HEK293T (cell line): ENCODE measurements at regions not wholly inside any gene's neighbourhood (a gene's known extent, or its start where the extent isn't known, plus 50 kb on each side); places are given as distances from the start of the nearest gene placed in this dataset.

ENCODE experiments used
- CTCF ChIA-PET: fragments of 350-600 bp; formaldehyde crosslinking; extraction: SDS; loops from one replicate; lab custom pipeline; 2021; ENCODE audit warnings: antibody characterized with exemption, inconsistent platforms; lab: Yijun Ruan, JAX
- POLR2A ChIA-PET: fragments of 350-600 bp; formaldehyde crosslinking; extraction: SDS; loops from one replicate; lab custom pipeline; 2020; ENCODE audit warnings: antibody characterized with exemption, inconsistent platforms; lab: Yijun Ruan, JAX
- DNase-seq: peaks from one replicate; pipeline ENCODE4 v3.0.0; 2012; ENCODE audit warnings: mixed read lengths; ENCODE audit errors: extremely low spot score
- ARNT ChIP-seq: fragments of 450-650 bp; IDR thresholded peaks from 2 replicates; pipeline ENCODE4 v1.6.1; 2017; ENCODE audit warnings: mild to moderate bottlenecking
- BHLHE40 ChIP-seq: fragments of 450-650 bp; IDR thresholded peaks from 2 replicates; pipeline ENCODE4 v1.6.1; 2016; ENCODE audit warnings: mild to moderate bottlenecking, moderate library complexity, borderline replicate concordance
- CTBP1 ChIP-seq: fragments of 450-650 bp; IDR thresholded peaks from 2 replicates; pipeline ENCODE4 v1.6.1; 2016; ENCODE audit warnings: borderline replicate concordance
- ELF4 ChIP-seq: fragments of 450-650 bp; IDR thresholded peaks from 2 replicates; pipeline ENCODE4 v1.6.1; 2017; ENCODE audit warnings: antibody characterized with exemption
- FOXA1 ChIP-seq: fragments of 450-650 bp; IDR thresholded peaks from 2 replicates; pipeline ENCODE4 v1.6.1; 2016; ENCODE audit warnings: mild to moderate bottlenecking
- FOXK2 ChIP-seq: fragments of 450-650 bp; IDR thresholded peaks from 2 replicates; pipeline ENCODE4 v1.6.1; 2016; ENCODE audit warnings: mild to moderate bottlenecking
- FOXM1 ChIP-seq: fragments of 450-650 bp; IDR thresholded peaks from 2 replicates; pipeline ENCODE4 v1.6.1; 2017; ENCODE audit warnings: mild to moderate bottlenecking, borderline replicate concordance
- HDGF ChIP-seq: fragments of 450-650 bp; IDR thresholded peaks from 2 replicates; pipeline ENCODE4 v1.6.1; 2017; ENCODE audit warnings: antibody characterized with exemption, borderline replicate concordance
- L3MBTL2 ChIP-seq: fragments of 450-650 bp; conservative IDR thresholded peaks from 2 replicates; pipeline ENCODE4 v1.6.1; 2016; ENCODE audit warnings: mild to moderate bottlenecking
- LEF1 ChIP-seq: fragments of 450-650 bp; IDR thresholded peaks from 2 replicates; pipeline ENCODE4 v1.6.1; 2017; ENCODE audit warnings: mild to moderate bottlenecking, borderline replicate concordance
- NFRKB ChIP-seq: fragments of 450-650 bp; IDR thresholded peaks from 2 replicates; pipeline ENCODE4 v1.6.1; 2016; ENCODE audit warnings: mild to moderate bottlenecking, moderate library complexity
- PKNOX1 ChIP-seq: fragments of 450-650 bp; IDR thresholded peaks from 2 replicates; pipeline ENCODE4 v1.6.1; 2016
- SP1 ChIP-seq: fragments of 450-650 bp; IDR thresholded peaks from 2 replicates; pipeline ENCODE4 v1.6.1; 2017
- SUZ12 ChIP-seq: fragments of 450-650 bp; IDR thresholded peaks from 2 replicates; pipeline ENCODE4 v1.6.1; 2016; ENCODE audit warnings: mild to moderate bottlenecking
- TARDBP ChIP-seq: fragments of 450-650 bp; IDR thresholded peaks from 2 replicates; pipeline ENCODE4 v1.6.1; 2016
- ZNF384 ChIP-seq: fragments of 450-650 bp; IDR thresholded peaks from 2 replicates; pipeline ENCODE4 v1.6.1; 2016

DNA sequence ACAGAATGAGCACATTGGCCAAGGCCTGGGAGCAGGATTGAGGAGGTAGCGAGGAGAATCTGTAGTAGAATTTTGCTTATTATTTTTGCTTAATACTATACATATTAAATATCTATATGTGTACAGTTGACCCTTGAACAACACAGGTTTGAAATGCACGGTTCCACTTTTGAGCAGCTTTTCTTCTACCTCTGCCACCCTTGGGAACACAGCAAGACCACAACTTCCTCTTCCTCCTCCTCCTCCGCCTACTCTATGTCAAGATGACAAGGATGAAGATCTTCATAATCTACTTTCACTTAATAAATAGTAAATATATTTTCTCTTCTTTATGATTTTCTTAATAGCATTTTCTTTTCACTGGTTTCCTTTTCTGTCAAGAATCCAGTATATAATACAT is 541.4 kb downstream of the KCTD16 start:
- POLR2A ChIA-PET, result no interaction called here
- no peak for DNase-seq
- TF ChIP-seq FOXA1, result no peak
- no peak for TF ChIP-seq BHLHE40
- TF ChIP-seq ELF4, result no peak
- TF ChIP-seq NFRKB, result no peak
- no peak for TF ChIP-seq SUZ12
- TF ChIP-seq TARDBP, result no peak
- CTCF ChIA-PET, result no interaction called here

- ChIA-PET CTCF (no interaction called here), POLR2A (no interaction called here)
- no peak for DNase-seq
- TF ChIP-seq BHLHE40 (no peak), PKNOX1 (no peak), SP1 (no peak), L3MBTL2 (no peak), FOXK2 (no peak), LEF1 (no peak), TARDBP (no peak), NFRKB (no peak), FOXM1 (no peak), ARNT (no peak), CTBP1 (no peak), SUZ12 (no peak)
Measured at GRCh38 chr5:144711172-144711571, 540.5 kb downstream of the KCTD16 start.

GRCh38 chr5:144710637-144711036 is 540.0 kb downstream of the KCTD16 start:
- ChIA-PET POLR2A (no interaction called here), CTCF (no interaction called here)
- no peak for DNase-seq
- no peak for TF ChIP-seq LEF1
- TF ChIP-seq FOXK2, result no peak
- TF ChIP-seq ZNF384, result no peak
- TF ChIP-seq TARDBP, result no peak
- TF ChIP-seq NFRKB, result no peak
- no peak for TF ChIP-seq FOXM1
- TF ChIP-seq SP1, result no peak

DNA sequence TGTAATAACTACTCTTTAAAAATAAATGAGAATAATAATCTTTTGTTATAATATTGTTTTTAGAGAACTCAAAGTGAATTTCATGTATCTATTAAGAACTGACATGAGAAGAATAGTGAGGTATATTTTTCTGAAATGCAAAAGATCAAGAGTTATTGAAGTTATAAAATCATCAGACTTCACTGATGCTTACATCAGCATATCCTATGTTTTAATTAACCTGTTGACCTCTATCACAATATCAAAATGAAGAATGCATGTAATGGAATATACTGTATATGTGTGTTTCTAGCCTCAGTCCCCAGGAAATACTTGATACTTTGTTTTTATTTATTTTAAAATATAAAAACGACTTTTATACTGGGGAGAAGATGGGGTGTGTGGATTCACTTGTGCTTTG is 533.1 kb downstream of the KCTD16 start:
- no peak for DNase-seq
- ChIA-PET CTCF (no interaction called here), POLR2A (no interaction called here)
- TF ChIP-seq SUZ12, result no peak
- TF ChIP-seq ELF4, result no peak
- TF ChIP-seq TARDBP, result no peak
- no peak for TF ChIP-seq BHLHE40
- no peak for TF ChIP-seq ARNT
- no peak for TF ChIP-seq HDGF
- TF ChIP-seq FOXK2, result no peak

- CTCF ChIA-PET, result no interaction called here
- POLR2A ChIA-PET, result no interaction called here
- no peak for TF ChIP-seq PKNOX1
- no peak for TF ChIP-seq BHLHE40
- no peak for TF ChIP-seq TARDBP
- no peak for TF ChIP-seq L3MBTL2
- no peak for TF ChIP-seq ARNT
- no peak for TF ChIP-seq NFRKB
- TF ChIP-seq ELF4, result no peak
- no peak for TF ChIP-seq FOXA1
- TF ChIP-seq HDGF, result no peak
- TF ChIP-seq LEF1, result no peak
- TF ChIP-seq CTBP1, result no peak
- no peak for TF ChIP-seq SUZ12
- TF ChIP-seq ZNF384, result no peak
- TF ChIP-seq FOXM1, result no peak
- no peak for TF ChIP-seq FOXK2
- no peak for TF ChIP-seq SP1
- no peak for DNase-seq
Measured at GRCh38 chr5:144698484-144698883, 527.8 kb downstream of the KCTD16 start.

DNA sequence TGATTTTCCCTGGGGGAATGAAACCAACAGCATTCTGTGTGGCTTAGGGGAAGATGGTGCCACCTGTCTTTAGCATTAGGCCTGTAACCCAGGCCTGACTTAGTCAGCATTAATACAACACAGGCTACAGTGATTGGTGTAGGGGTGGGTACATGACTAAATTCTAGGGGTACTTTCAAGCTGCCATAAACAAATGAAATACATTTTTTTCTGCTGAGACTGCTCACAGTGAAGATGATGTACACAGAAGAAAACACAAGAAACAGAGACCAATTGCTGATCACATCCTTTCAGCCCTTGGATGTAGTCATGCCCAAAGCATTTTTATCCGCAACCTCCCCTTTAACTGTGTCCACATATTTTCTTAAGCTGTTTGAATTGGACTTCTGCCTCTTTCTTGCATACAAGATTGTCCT is 527.2 kb downstream of the KCTD16 start:
- TF ChIP-seq NFRKB, result no peak
- no peak for TF ChIP-seq HDGF
- no peak for TF ChIP-seq ARNT
- no peak for TF ChIP-seq FOXA1
- no peak for DNase-seq
- POLR2A ChIA-PET, result no interaction called here
- CTCF ChIA-PET, result no interaction called here

GRCh38 chr5:144691936-144692335 is 521.3 kb downstream of the KCTD16 start:
- TF ChIP-seq FOXA1 (no peak), L3MBTL2 (no peak), SUZ12 (no peak), FOXK2 (no peak), HDGF (no peak), CTBP1 (no peak), SP1 (no peak), PKNOX1 (no peak), LEF1 (no peak), NFRKB (no peak), FOXM1 (no peak), ZNF384 (no peak)
- ChIA-PET POLR2A (no interaction called here), CTCF (no interaction called here)
- DNase-seq, result no peak
